Upper lobe of left lung (tissue), 4 donors: ENCODE measurements at regions not wholly inside any gene's neighbourhood (a gene's known extent, or its start where the extent isn't known, plus 50 kb on each side); places are given as distances from the start of the nearest gene placed in this dataset.

ENCODE experiments used
- CTCF ChIP-seq, 6 experiments: fragments of 450-650 bp in 4 of 6; fragments of 200-600 bp in 2 of 6; sonication (generic) in 2 of 6; IDR thresholded peaks; one replicate each; pipeline ENCODE4 v1.5.1; 2016 to 2019; ENCODE audit warnings: antibody characterized with exemption in 6 of 6
- EP300 ChIP-seq, 4 donors: sonication (generic); formaldehyde crosslinking; IDR thresholded peaks; one replicate each; pipeline ENCODE4 v1.5.1; 2017; ENCODE audit warnings: antibody characterized with exemption in 4 of 4, control low read depth in 2 of 4
- POLR2A ChIP-seq, 4 donors: fragments of 450-650 bp; IDR thresholded peaks; one replicate each; pipeline ENCODE4 v1.5.1; 2016 to 2017; ENCODE audit warnings: antibody characterized with exemption in 4 of 4, mild to moderate bottlenecking in 2 of 4
- POLR2AphosphoS5 ChIP-seq, 2 donors: sonication (generic); formaldehyde crosslinking; IDR thresholded peaks; one replicate each; pipeline ENCODE4 v1.5.1; 2017; ENCODE audit warnings: antibody characterized with exemption in 2 of 2

GRCh38 chr14:54232735-54233134 lies 164.1 kb upstream of the CDKN3 start:
- no peak for TF ChIP-seq POLR2A (IDR thresholded peaks at IDR 0.05)
- no peak for TF ChIP-seq EP300 (IDR thresholded peaks at IDR 0.05)
- no peak for TF ChIP-seq CTCF (IDR thresholded peaks at IDR 0.05)
- no peak for TF ChIP-seq POLR2AphosphoS5 (IDR thresholded peaks at IDR 0.05)
